H9 (cell line): ENCODE measurements at regions not wholly inside any gene's neighbourhood (a gene's known extent, or its start where the extent isn't known, plus 50 kb on each side); places are given as distances from the start of the nearest gene placed in this dataset.
A peak's percentile ranks its signal among the peaks of the same experiment; 100 is the strongest.

ENCODE experiments used
- DNase-seq: peaks from one replicate; pipeline ENCODE4 v3.0.0-alpha.2; 2017
- H2AFZ ChIP-seq: one replicate; pipeline ENCODE4 v1.6.1; 2013; ENCODE audit warnings: mild to moderate bottlenecking, low read length, control low read depth, moderate library complexity
- H2AK5ac ChIP-seq: 2 replicates; pipeline ENCODE4 v1.6.1; 2013; ENCODE audit warnings: low read length, control low read depth, mixed read lengths; ENCODE audit not compliant: insufficient read length
- H2BK120ac ChIP-seq: one replicate; pipeline ENCODE4 v1.6.1; 2013; ENCODE audit warnings: low read depth, mild to moderate bottlenecking, low read length, control low read depth, inconsistent platforms; ENCODE audit not compliant: poor library complexity, severe bottlenecking
- H2BK12ac ChIP-seq: 2 replicates; pipeline ENCODE4 v1.6.1; 2013; ENCODE audit warnings: low read length, control low read depth, mixed read lengths, low read depth; ENCODE audit not compliant: insufficient read length
- H2BK15ac ChIP-seq: 2 replicates; pipeline ENCODE4 v1.6.1; 2013; ENCODE audit warnings: low read depth, low read length, control low read depth
- H2BK20ac ChIP-seq: one replicate; pipeline ENCODE4 v1.6.1; 2013; ENCODE audit warnings: low read depth, mild to moderate bottlenecking, low read length, control low read depth, inconsistent platforms; ENCODE audit not compliant: poor library complexity, severe bottlenecking
- H2BK5ac ChIP-seq: 2 replicates; pipeline ENCODE4 v1.6.1; 2013; ENCODE audit warnings: low read length, control low read depth, mixed read lengths; ENCODE audit not compliant: insufficient read length
- H3K14ac ChIP-seq: 2 replicates; pipeline ENCODE4 v1.6.1; 2013; ENCODE audit warnings: low read length, control low read depth; ENCODE audit not compliant: insufficient read depth
- H3K18ac ChIP-seq: 2 replicates; pipeline ENCODE4 v1.6.1; 2013; ENCODE audit warnings: low read depth, mild to moderate bottlenecking, mixed read lengths, low read length, control low read depth; ENCODE audit not compliant: insufficient read length
- H3K23ac ChIP-seq: 2 replicates; pipeline ENCODE4 v1.6.1; 2013; ENCODE audit warnings: low read length, control low read depth, mixed read lengths, low read depth; ENCODE audit not compliant: insufficient read length
- H3K23me2 ChIP-seq: 2 replicates; pipeline ENCODE4 v1.6.1; 2013; ENCODE audit warnings: low read depth, mild to moderate bottlenecking, mixed read lengths, low read length, control low read depth; ENCODE audit not compliant: insufficient read length, poor library complexity, severe bottlenecking
- H3K27ac ChIP-seq: 2 replicates; pipeline ENCODE4 v1.5.1; 2013; ENCODE audit warnings: low read length, control low read depth, mixed read lengths, low read depth; ENCODE audit not compliant: insufficient read length
- H3K27me3 ChIP-seq: 2 replicates; pipeline ENCODE4 v1.6.1; 2013; ENCODE audit warnings: low read length, control low read depth, inconsistent platforms; ENCODE audit not compliant: insufficient read depth
- H3K4ac ChIP-seq: 2 replicates; pipeline ENCODE4 v1.6.1; 2013; ENCODE audit warnings: low read depth, mild to moderate bottlenecking, control low read depth, inconsistent platforms, low read length, moderate library complexity
- H3K4me1 ChIP-seq: 2 replicates; pipeline ENCODE4 v1.6.1; 2013; ENCODE audit warnings: low read length, control low read depth, inconsistent platforms; ENCODE audit not compliant: insufficient read depth
- H3K4me2 ChIP-seq: 2 replicates; pipeline ENCODE4 v1.6.1; 2013; ENCODE audit warnings: low read length, control low read depth, mixed read lengths; ENCODE audit not compliant: insufficient read length, insufficient read depth
- H3K56ac ChIP-seq: 2 replicates; pipeline ENCODE4 v1.6.1; 2013; ENCODE audit warnings: low read depth, mild to moderate bottlenecking, mixed read lengths, low read length, control low read depth; ENCODE audit not compliant: insufficient read length
- H3K79me1 ChIP-seq: 2 replicates; pipeline ENCODE4 v1.6.1; 2013; ENCODE audit warnings: low read depth, mild to moderate bottlenecking, moderate library complexity, low read length, control low read depth, inconsistent platforms; ENCODE audit not compliant: insufficient read depth, poor library complexity, severe bottlenecking
- H3K79me2 ChIP-seq: 2 replicates; pipeline ENCODE4 v1.6.1; 2013; ENCODE audit warnings: low read length, control low read depth, inconsistent platforms; ENCODE audit not compliant: insufficient read depth
- H3K9ac ChIP-seq: 2 replicates; pipeline ENCODE4 v1.6.1; 2013; ENCODE audit warnings: low read length, control low read depth, mixed read lengths; ENCODE audit not compliant: insufficient read length; ENCODE audit errors: extremely low read depth
- H3K9me3 ChIP-seq: one replicate; pipeline ENCODE4 v1.6.1; 2013; ENCODE audit warnings: low read depth, low read length, inconsistent platforms; ENCODE audit not compliant: control insufficient read depth
- H3T11ph ChIP-seq: one replicate; pipeline ENCODE4 v1.6.1; 2013; ENCODE audit warnings: mild to moderate bottlenecking, low read length, control low read depth, inconsistent platforms
- H4K20me1 ChIP-seq: one replicate; pipeline ENCODE4 v1.6.1; 2013; ENCODE audit not compliant: control insufficient read depth, insufficient read length, insufficient read depth
- H4K5ac ChIP-seq: 2 replicates; pipeline ENCODE4 v1.6.1; 2013; ENCODE audit warnings: low read depth, mild to moderate bottlenecking, mixed read lengths, low read length, control low read depth; ENCODE audit not compliant: insufficient read length
- H4K8ac ChIP-seq: replicated peaks from 2 replicates; pipeline ENCODE4 v1.6.1; 2013; ENCODE audit warnings: low read length, control low read depth, mixed read lengths, low read depth; ENCODE audit not compliant: insufficient read length
- H4K91ac ChIP-seq: 2 replicates; pipeline ENCODE4 v1.6.1; 2013; ENCODE audit warnings: low read depth, mild to moderate bottlenecking, moderate library complexity, mixed read lengths, low read length, control low read depth; ENCODE audit not compliant: insufficient read length
- H3K27ac Mint-ChIP-seq, 3 experiments: 2 replicates in 2 of 3; 3 replicates in 1 of 3; pipeline ENCODE4 v1.8.0; 2020 to 2021; ENCODE audit warnings: mixed read lengths in 3 of 3, mild to moderate bottlenecking in 1 of 3, moderate library complexity in 1 of 3
- H3K27me3 Mint-ChIP-seq: 2 replicates; pipeline ENCODE4 v1.8.0; 2021; ENCODE audit warnings: low read depth, mild to moderate bottlenecking, moderate library complexity, mixed read lengths
- H3K36me3 Mint-ChIP-seq, 3 experiments: 2 replicates in 2 of 3; 3 replicates in 1 of 3; pipeline ENCODE4 v1.8.0; 2020 to 2021; ENCODE audit warnings: low read depth in 3 of 3, mixed read lengths in 3 of 3; ENCODE audit not compliant: insufficient read depth in 1 of 3
- H3K4me1 Mint-ChIP-seq, 2 experiments: 2 replicates each; pipeline ENCODE4 v1.8.0; 2020; ENCODE audit warnings: mixed read lengths in 2 of 2
- H3K4me3 Mint-ChIP-seq, 2 experiments: 2 replicates in 1 of 2; 3 replicates in 1 of 2; pipeline ENCODE4 v1.8.0; 2020 to 2021; ENCODE audit warnings: mild to moderate bottlenecking in 2 of 2, mixed read lengths in 2 of 2, moderate library complexity in 1 of 2
- H3K9me3 Mint-ChIP-seq, 2 experiments: 2 replicates in 1 of 2; 3 replicates in 1 of 2; pipeline ENCODE4 v1.8.0; 2020; ENCODE audit warnings: mild to moderate bottlenecking in 2 of 2, mixed read lengths in 2 of 2, moderate library complexity in 1 of 2
- TF ChIP-seq, protein P1 (sequence below): fragments of 200-600 bp; sonication (generic); conservative IDR thresholded peaks from 3 replicates; pipeline ENCODE4 v1.8.0; 2021; ENCODE audit warnings: antibody characterized with exemption, mild to moderate bottlenecking

- TF ChIP-seq, protein P1, sequence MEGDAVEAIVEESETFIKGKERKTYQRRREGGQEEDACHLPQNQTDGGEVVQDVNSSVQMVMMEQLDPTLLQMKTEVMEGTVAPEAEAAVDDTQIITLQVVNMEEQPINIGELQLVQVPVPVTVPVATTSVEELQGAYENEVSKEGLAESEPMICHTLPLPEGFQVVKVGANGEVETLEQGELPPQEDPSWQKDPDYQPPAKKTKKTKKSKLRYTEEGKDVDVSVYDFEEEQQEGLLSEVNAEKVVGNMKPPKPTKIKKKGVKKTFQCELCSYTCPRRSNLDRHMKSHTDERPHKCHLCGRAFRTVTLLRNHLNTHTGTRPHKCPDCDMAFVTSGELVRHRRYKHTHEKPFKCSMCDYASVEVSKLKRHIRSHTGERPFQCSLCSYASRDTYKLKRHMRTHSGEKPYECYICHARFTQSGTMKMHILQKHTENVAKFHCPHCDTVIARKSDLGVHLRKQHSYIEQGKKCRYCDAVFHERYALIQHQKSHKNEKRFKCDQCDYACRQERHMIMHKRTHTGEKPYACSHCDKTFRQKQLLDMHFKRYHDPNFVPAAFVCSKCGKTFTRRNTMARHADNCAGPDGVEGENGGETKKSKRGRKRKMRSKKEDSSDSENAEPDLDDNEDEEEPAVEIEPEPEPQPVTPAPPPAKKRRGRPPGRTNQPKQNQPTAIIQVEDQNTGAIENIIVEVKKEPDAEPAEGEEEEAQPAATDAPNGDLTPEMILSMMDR = no peak
- Histone ChIP-seq H4K20me1 (no peaks in the 10 kb centered on the region), H3K79me1 (no peaks in the 10 kb centered on the region), H3K23ac (no peak overlapping the region), H3K9ac (no peak overlapping the region), H3K23me2 (no peaks in the 10 kb centered on the region), H4K5ac (no peak overlapping the region), H3K18ac (no peak overlapping the region), H3K79me2 (no peaks in the 10 kb centered on the region), H2AK5ac (no peak overlapping the region), H3K9me3 (no peaks in the 10 kb centered on the region), H4K91ac (no peak overlapping the region), H3K27ac (no peak overlapping the region), H3K56ac (no peak overlapping the region), H3K4me1 (peaks cover 6% of the 10 kb centered on the region; the same call in 1 of the 2 replicates), H3K14ac (no peak overlapping the region), H3T11ph (no peak overlapping the region), H2AFZ (no peak overlapping the region), H2BK5ac (no peak overlapping the region), H3K27me3 (no peaks in the 10 kb centered on the region), H2BK12ac (no peak overlapping the region), H2BK120ac (no peak overlapping the region), H4K8ac (no peak overlapping the region), H3K4ac (no peak overlapping the region), H2BK20ac (no peak overlapping the region), H2BK15ac (no peak overlapping the region), H3K4me2 (no peak overlapping the region)
- DNase-seq = no peak
- Mint-ChIP-seq H3K27ac (peak overlapping the region in 2 of 3 experiments; percentile 95 to 98; a peak in 4 of 7 replicates), H3K27me3 (no peaks in the 10 kb centered on the region), H3K4me1 (peaks cover 23 to 30% of the 10 kb centered on the region in 2 experiments), H3K9me3 (no peaks in the 10 kb centered on the region), H3K36me3 (no peaks in the 10 kb centered on the region), H3K4me3 (no peak overlapping the region)
These were observed 1270.6 kb downstream of the KCNT2 start for GRCh38 chr1:195337646-195338045.
